HG02678 (cell line): ENCODE measurements at regions not wholly inside any gene's neighbourhood (a gene's known extent, or its start where the extent isn't known, plus 50 kb on each side); places are given as distances from the start of the nearest gene placed in this dataset.

Source experiments
- ATAC-seq: cut with Tn5 transposase; IDR thresholded peaks from one replicate; pipeline ENCODE4 v1.9.1; 2021; ENCODE audit warnings: mild to moderate bottlenecking, moderate library complexity; ENCODE audit not compliant: unreplicated experiment

DNA sequence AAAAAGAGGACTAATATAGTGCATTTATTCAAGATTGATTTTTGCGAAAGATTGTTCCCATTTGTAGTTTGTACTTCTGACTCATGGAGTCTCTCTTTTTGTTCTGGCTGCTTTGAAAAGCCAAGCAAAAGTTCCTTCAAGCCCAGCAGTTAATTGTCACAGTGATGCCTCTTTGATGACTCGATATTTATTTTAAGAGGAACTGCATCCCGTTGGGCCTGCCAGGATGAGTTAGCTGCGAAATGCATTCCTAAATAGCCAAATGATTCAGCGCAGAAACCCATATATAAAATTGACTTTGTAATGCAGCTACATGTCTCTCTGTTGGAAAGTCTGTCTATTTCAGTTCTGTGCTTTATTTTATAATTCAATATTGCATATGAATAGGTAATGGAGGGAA, 295.1 kb downstream of the GBA3 start:
- ATAC-seq, result no peak

GRCh38 chr4:22986881-22987280, 294.1 kb downstream of the GBA3 start:
- ATAC-seq, result no peak

DNA sequence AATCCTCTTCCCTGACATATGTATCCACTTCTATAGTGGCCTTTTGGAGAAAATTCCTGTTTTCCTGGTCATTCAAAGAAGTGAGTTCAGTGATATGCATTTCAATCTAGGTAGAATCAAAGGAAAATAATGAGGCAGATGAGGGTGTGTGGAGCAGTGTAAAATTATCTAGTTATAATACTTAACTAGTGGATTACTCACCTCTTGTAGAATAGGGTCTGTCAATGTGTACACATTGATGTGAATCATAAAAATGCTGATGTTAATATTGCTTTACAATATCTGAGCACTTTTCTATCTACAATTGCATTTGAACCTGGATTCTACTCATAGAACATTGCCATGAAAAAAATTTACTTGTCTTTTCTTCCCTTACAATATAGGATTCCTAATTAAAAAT, 293.5 kb downstream of the GBA3 start:
- ATAC-seq, result no peak

- ATAC-seq, result no peak
Measured at GRCh38 chr4:22984390-22984789, 291.7 kb downstream of the GBA3 start.

GRCh38 chr4:22978656-22979055, 285.9 kb downstream of the GBA3 start:
- no peak for ATAC-seq

- ATAC-seq, result no peak
Measured at GRCh38 chr4:22970665-22971064, 277.9 kb downstream of the GBA3 start.

DNA sequence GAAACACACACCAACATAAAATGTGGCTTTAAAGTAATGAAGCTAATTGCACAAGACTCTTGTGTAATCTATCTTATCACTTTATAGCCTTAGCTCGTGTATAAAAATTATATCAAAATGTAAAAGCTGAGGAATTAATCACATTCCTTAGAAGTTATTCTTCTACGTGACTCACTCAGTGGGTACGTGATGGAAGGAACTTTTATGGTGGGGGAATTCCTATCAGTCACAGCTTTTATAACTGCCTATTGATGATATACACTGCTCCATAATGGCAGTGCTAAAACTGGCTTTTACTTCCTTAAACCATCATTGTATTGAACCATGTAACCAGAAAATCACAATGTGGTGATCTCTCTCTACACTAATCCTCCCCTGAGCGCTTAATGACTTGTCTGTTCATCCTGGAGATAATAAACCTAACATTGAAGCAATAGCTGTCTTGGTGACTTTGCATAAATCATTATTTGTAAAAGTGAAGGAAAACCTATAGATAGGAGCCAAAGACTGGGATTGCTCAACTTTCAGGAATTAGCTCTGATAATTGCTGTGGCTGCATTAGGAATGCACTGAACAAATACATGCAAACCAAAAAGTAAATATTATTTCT, 276.7 kb downstream of the GBA3 start:
- ATAC-seq, result no peak

DNA sequence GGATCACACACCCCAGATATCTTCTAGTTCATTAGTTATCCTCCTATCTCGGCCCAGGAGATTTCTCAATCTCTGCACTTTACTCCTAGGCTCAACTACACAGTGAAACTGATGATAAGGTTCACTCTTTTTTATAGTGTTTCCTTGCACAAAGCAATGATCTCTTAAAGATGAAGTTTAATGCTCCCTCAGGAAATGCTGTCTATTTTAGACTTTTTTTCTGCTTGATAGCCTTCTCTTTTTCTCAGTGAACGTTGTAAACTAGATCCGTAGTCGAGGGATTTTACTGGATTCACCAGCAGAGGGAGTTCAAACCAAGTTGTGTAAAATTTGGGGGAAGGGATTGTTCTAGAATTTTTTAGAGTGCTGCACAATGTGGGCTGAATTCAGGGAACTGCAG, 269.6 kb downstream of the GBA3 start:
- no peak for ATAC-seq

GRCh38 chr4:22959483-22959882, 266.7 kb downstream of the GBA3 start:
- no peak for ATAC-seq

DNA sequence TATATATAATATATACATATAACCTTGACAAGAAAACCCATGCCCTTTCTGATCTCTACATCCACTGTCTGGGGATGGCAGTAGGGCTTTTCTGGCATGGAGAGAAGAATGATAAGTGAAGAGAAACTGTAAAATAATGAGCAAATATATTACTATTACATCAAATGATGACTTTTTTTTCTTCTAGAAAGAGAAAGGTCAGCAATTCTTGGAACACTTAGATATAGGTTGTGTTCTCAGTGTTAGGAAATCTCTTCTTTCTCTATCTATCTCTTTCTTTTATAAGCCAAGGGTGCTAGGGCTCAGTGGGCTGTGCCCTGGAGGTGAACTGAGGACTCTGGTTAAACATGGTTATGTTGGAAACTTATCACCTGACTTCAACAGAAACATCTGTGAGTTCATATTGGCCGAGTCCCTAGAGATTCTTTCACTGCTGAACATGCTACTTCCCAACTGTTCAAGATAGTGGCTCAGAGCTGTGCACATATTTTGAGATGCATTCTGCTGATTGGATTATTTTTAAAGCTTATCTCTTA, 265.1 kb downstream of the GBA3 start:
- no peak for ATAC-seq

GRCh38 chr4:22949161-22949855, 256.6 kb downstream of the GBA3 start:
- ATAC-seq, result no peak

- no peak for ATAC-seq
Measured at GRCh38 chr4:22947851-22948250, 255.1 kb downstream of the GBA3 start.

- no peak for ATAC-seq
Measured at GRCh38 chr4:22942920-22943559, 250.3 kb downstream of the GBA3 start.

- no peak for ATAC-seq
Measured at GRCh38 chr4:22941688-22942375, 249.1 kb downstream of the GBA3 start.

GRCh38 chr4:22932326-22932725, 239.6 kb downstream of the GBA3 start:
- no peak for ATAC-seq

GRCh38 chr4:22922426-22922825, 229.7 kb downstream of the GBA3 start:
- no peak for ATAC-seq

DNA sequence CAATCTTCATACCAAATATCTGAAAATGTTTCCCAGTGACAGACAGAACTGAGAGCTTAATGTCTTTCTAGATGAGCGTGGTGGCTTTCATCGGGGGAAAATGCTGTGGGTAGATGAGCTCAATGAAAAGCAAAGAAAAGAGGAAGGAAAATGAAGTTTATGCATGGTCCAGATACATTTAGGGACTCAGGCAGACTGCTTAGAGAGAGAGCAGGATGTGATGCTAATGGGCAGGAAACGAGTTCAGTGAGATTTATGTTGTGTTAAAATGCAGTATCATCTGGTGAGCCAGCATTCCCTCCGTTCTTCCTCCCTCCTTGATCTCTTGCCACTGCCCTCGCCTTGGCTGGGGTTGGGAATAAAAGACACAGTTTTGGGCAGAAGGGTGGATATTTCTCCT, 229.2 kb downstream of the GBA3 start:
- no peak for ATAC-seq

GRCh38 chr4:22911285-22911684, 218.5 kb downstream of the GBA3 start:
- ATAC-seq, result no peak

- ATAC-seq, result no peak
Measured at GRCh38 chr4:22910200-22910599, 217.5 kb downstream of the GBA3 start.

DNA sequence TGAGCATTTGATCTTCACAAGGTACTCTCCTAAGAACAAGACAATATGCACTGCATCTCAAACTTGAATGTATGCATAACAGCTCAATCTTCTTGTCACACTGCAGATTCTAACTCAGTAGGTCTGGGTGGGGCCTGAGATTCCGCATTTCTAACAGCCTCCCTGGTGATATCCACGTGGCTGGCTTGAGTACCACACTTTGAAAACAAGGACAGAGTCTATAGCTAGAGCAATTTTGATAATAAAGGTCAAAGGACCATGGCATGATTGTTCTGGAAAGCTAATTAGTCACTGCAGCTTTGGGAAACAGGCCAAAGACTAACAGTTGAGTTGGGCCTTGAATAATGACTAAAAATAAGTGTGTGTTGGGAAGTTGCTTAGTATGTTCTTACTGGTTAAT, 213.3 kb downstream of the GBA3 start:
- ATAC-seq, result no peak

DNA sequence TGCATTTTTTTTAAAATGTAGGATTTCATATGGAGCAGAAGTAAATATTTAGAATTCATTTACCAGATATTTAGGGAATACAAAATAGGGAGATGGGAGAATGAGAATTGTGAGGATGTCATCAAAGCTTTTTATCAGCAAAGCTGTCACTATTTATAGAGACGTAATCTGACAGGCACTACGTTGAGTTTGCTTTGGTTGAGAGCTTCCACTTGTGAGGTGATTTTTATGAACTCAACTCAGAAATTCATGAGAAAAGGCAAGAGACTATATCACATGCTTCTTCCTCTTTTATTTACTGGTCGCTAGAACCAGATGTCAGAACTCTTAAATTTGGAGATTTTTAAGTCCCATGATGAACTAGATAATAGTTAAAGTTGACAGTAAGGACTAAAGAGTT, 211.2 kb downstream of the GBA3 start:
- no peak for ATAC-seq

GRCh38 chr4:22901631-22902030, 208.9 kb downstream of the GBA3 start:
- no peak for ATAC-seq
